Upper lobe of right lung (tissue), 1 donor: ENCODE measurements at regions not wholly inside any gene's neighbourhood (a gene's known extent, or its start where the extent isn't known, plus 50 kb on each side); places are given as distances from the start of the nearest gene placed in this dataset.
"Not testable (repeated sequence)": the region's sequence is repeated elsewhere in the genome, so short reads cannot be mapped to it uniquely, and the experiment has no call there.

Experiments
- ATAC-seq: fragments of 200-7000 bp; cut with Tn5 transposase; one replicate; pipeline ENCODE4 v1.9.1; 2020; ENCODE audit warnings: mild to moderate bottlenecking, moderate library complexity
- DNase-seq: peaks from one replicate; pipeline ENCODE4 v3.0.0-alpha.2; 2020
- H3K27ac ChIP-seq: fragments of 200-600 bp; one replicate; pipeline ENCODE4 v1.8.0; 2022
- H3K27me3 ChIP-seq: fragments of 200-600 bp; one replicate; pipeline ENCODE4 v1.8.0; 2022; ENCODE audit warnings: mild to moderate bottlenecking
- H3K36me3 ChIP-seq: fragments of 200-600 bp; one replicate; pipeline ENCODE4 v1.8.0; 2022
- H3K4me1 ChIP-seq: fragments of 200-600 bp; one replicate; pipeline ENCODE4 v1.8.0; 2022
- H3K4me3 ChIP-seq: fragments of 200-600 bp; one replicate; pipeline ENCODE4 v1.8.0; 2022; ENCODE audit warnings: mild to moderate bottlenecking
- H3K9me3 ChIP-seq: fragments of 200-600 bp; one replicate; pipeline ENCODE4 v1.8.0; 2022
- intact Hi-C: fragments of 100-400 bp; cut with DNase I; formaldehyde crosslinking; loops from one replicate; pipeline ENCODE4 v1.11.0; 2022
- TF ChIP-seq, protein P1 (sequence below): fragments of 200-600 bp; IDR thresholded peaks from one replicate; pipeline ENCODE4 v1.8.0; 2022; ENCODE audit warnings: antibody characterized with exemption
- donor health status: DM: no; HTN: yes; CAD: no; lungs with severe emphysema.

DNA sequence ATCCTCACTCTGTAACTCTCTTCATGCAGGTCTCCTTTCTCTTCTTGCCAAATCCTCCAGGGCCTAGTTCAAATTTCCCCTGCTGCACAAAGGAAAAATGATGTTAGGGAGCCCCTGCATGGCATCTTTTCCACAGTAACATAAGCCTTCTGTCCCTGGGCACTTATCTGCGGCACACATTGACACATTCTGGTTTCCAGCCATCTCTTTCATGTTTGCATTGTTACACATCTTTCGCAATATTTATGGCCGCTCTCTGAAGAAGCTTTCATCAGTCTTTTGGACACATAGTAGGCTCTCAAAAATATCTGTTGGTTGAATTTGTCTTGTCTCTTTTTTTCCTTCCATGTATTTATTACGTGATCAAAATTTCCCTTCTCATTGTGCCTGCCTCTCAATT, 1806.1 kb upstream of the PIK3C3 start:
- Histone ChIP-seq H3K4me3 (no peak overlapping the region), H3K4me1 (no peaks in the 10 kb centered on the region), H3K27me3 (no peaks in the 10 kb centered on the region), H3K9me3 (no peaks in the 10 kb centered on the region), H3K27ac (no peak overlapping the region), H3K36me3 (no peaks in the 10 kb centered on the region)
- intact Hi-C loops: no loop called here
- DNase-seq (no peak), ATAC-seq (no peak)
- TF ChIP-seq, protein P1, sequence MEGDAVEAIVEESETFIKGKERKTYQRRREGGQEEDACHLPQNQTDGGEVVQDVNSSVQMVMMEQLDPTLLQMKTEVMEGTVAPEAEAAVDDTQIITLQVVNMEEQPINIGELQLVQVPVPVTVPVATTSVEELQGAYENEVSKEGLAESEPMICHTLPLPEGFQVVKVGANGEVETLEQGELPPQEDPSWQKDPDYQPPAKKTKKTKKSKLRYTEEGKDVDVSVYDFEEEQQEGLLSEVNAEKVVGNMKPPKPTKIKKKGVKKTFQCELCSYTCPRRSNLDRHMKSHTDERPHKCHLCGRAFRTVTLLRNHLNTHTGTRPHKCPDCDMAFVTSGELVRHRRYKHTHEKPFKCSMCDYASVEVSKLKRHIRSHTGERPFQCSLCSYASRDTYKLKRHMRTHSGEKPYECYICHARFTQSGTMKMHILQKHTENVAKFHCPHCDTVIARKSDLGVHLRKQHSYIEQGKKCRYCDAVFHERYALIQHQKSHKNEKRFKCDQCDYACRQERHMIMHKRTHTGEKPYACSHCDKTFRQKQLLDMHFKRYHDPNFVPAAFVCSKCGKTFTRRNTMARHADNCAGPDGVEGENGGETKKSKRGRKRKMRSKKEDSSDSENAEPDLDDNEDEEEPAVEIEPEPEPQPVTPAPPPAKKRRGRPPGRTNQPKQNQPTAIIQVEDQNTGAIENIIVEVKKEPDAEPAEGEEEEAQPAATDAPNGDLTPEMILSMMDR: no peak

DNA sequence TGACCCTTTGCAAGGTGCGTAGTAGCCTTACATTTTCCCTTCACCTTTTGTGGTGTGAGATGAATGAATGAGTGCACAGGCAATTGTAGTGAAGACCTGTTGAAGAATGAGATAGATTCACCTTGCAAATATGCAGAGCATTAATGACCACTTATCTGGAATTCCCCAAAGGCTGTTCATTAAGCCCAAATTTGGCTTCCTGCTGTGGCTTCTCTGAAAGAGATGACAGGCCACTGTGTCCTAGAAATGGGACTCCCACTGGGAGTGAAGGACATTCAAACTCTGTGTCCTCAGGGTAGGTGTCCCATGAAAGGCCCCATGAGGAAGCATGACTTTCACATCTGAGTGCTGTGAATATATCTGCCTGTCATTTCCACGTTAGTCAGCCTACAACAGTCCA, 1821.8 kb upstream of the PIK3C3 start:
- Histone ChIP-seq H3K36me3 (no peaks in the 10 kb centered on the region), H3K4me3 (no peak overlapping the region), H3K27ac (no peak overlapping the region), H3K27me3 (no peaks in the 10 kb centered on the region), H3K4me1 (no peaks in the 10 kb centered on the region), H3K9me3 (no peaks in the 10 kb centered on the region)
- DNase-seq (no peak), ATAC-seq (no peak)
- intact Hi-C loops: no loop called here
- TF ChIP-seq, protein P1: no peak

DNA sequence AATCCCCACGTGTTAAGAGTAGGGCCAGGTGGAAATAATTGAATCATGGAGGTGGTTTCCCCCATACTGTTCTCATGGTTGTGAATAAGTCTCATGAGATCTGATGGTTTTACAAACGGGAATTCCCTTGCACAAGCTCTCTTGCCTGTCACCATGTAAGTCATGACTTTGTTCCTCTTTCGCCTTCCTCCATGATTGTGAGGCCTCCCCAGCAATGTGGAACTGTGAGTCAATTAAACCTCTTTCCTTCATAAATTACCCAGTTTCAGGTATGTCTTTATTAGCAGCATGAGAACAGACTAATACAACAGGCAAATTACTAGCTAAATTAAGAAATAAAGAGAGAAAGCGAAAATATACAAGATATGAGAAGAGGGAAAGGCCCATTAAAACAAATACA, 1822.6 kb upstream of the PIK3C3 start:
- H3K27ac ChIP-seq, H3K9me3 ChIP-seq, H3K4me3 ChIP-seq, H3K27me3 ChIP-seq, intact Hi-C loops, H3K4me1 ChIP-seq, DNase-seq, H3K36me3 ChIP-seq, ATAC-seq: not testable (repeated sequence)

DNA sequence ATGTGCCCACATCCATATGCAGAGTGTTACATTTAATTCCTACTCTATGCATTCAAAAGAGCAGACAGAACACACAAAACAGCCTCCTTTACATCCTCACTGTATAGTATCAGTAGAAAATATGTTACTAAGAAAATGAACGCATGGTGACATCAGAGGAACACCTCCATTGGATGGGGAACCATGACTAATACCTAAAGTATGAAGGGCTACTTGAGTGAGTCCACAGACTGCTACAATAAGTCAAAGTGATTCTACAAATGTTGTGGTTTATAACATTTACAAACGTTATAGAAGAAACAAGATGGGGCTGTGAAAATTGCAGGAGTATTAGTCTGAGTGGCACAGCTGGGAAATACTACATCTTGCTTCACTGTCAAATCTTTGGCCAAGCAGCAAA, 1830.9 kb upstream of the PIK3C3 start:
- Histone ChIP-seq H3K27me3 (no peaks in the 10 kb centered on the region), H3K27ac (no peak overlapping the region), H3K9me3 (no peaks in the 10 kb centered on the region), H3K4me3 (no peak overlapping the region), H3K4me1 (no peaks in the 10 kb centered on the region), H3K36me3 (no peaks in the 10 kb centered on the region)
- intact Hi-C loops: no loop called here
- TF ChIP-seq, protein P1: no peak
- DNase-seq (no peak), ATAC-seq (no peak)

DNA sequence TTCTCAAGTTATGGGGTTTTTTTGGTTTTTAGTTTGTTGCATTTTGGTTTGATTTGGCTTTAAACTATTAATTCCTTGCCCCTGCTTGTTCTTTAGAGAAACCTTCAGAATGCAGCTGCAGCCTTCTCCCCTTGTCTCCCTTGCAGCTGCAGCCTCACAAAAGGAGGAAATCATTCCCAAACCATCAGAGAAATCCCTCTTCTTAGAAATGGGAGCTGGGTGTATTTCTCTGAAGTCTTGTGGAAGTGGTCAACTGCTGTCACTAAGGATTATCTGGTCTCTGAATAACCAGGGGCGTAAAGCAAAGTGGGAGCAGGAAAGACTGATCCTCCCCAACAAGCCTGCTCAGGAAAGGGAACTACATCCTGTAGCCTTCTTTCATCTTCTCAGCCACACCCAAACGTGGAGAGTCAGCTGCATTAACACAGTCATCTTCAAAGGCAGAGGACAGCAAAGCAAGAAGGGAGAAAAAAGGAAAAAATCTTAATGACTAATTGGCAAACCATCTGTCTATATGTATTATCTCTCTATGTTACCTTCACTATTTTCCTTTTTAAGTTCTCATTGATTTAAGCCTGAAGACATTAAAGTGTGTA, 1834.1 kb upstream of the PIK3C3 start:
- Histone ChIP-seq H3K36me3 (no peaks in the 10 kb centered on the region), H3K27ac (no peak overlapping the region), H3K4me3 (no peak overlapping the region), H3K27me3 (no peaks in the 10 kb centered on the region), H3K4me1 (no peaks in the 10 kb centered on the region), H3K9me3 (no peaks in the 10 kb centered on the region)
- DNase-seq (no peak), ATAC-seq (no peak)
- TF ChIP-seq, protein P1: no peak
- intact Hi-C loops: no loop called here

DNA sequence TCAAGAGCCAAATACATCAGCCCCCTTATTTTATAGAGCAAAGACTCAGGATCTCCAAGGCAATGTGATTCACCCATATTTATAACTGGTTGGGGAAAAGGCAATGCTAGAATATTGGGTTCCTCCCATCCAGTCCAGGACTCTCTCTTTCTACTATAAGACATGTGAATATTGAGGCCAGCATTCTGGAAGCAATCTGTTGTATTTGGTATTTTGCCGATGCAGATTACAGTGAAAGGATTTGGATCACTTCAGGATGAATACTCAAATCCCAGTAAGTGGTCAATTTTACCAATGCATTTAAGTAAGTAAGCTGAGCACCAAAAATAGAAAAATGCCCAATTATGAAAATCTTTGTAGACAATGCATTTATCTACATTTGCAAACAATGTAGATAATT, 1834.7 kb upstream of the PIK3C3 start:
- no peak for DNase-seq
- TF ChIP-seq, protein P1: no peak
- no peak for ATAC-seq
- Histone ChIP-seq H3K4me1 (no peaks in the 10 kb centered on the region), H3K9me3 (no peaks in the 10 kb centered on the region), H3K36me3 (no peaks in the 10 kb centered on the region), H3K27ac (no peak overlapping the region), H3K27me3 (no peaks in the 10 kb centered on the region), H3K4me3 (no peak overlapping the region)
- intact Hi-C loops: no loop called here

DNA sequence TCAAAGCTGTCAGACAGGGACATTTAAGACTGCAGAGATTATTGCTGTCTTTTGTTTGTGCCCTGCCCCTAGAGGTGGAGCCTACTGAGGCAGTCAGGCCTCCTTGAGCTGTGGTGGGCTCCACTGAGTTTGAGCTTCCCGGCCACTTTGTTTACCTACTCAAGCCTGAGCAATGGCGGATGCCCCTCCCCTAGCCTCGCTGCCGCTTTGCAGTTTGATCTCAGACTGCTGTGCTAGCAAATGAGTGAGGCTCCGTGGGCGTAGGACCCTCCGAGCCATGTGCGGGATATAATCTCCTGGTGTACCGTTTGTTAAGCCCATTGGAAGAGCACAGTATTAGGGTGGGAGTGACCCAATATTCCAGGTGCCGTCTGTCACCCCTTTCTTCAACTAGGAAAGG, 1835.5 kb upstream of the PIK3C3 start:
- H3K36me3 ChIP-seq, H3K4me1 ChIP-seq, H3K9me3 ChIP-seq, H3K27me3 ChIP-seq, intact Hi-C loops, H3K27ac ChIP-seq, ATAC-seq, H3K4me3 ChIP-seq, DNase-seq: not testable (repeated sequence)
